CD4-positive, alpha-beta memory T cell (primary cell): ENCODE measurements at regions not wholly inside any gene's neighbourhood (a gene's known extent, or its start where the extent isn't known, plus 50 kb on each side); places are given as distances from the start of the nearest gene placed in this dataset.

ENCODE experiments used
- CTCF ChIA-PET: fragments of 350-600 bp; sonication (Branson Sonifier 250); formaldehyde crosslinking; loops from one replicate; lab custom pipeline; 2021; ENCODE audit warnings: inconsistent platforms; ENCODE audit not compliant: partially characterized antibody; lab: Charles Lee
- POLR2A ChIA-PET: fragments of 350-600 bp; sonication (Branson Sonifier 250); formaldehyde crosslinking; loops from one replicate; lab custom pipeline; 2021; ENCODE audit not compliant: partially characterized antibody; lab: Charles Lee
- DNase-seq, 5 donors: peaks; one replicate each; pipeline versions ENCODE4 v3.0.0 to v3.0.0-alpha.2; 2020 to 2022; ENCODE audit warnings: mixed read lengths in 1 of 5
- H3K27ac ChIP-seq: one replicate; pipeline ENCODE4 v1.7.0; 2013; ENCODE audit warnings: low read depth, low read length
- H3K27me3 ChIP-seq: 2 replicates; pipeline ENCODE4 v1.7.0; 2013; ENCODE audit warnings: mild to moderate bottlenecking, low read length, moderate library complexity; ENCODE audit not compliant: insufficient read depth
- H3K36me3 ChIP-seq: 2 replicates; pipeline ENCODE4 v1.7.0; 2013; ENCODE audit warnings: mild to moderate bottlenecking, low read length, moderate library complexity; ENCODE audit not compliant: insufficient read depth
- H3K4me1 ChIP-seq: 2 replicates; pipeline ENCODE4 v1.7.0; 2013; ENCODE audit warnings: mild to moderate bottlenecking, low read length, moderate library complexity; ENCODE audit not compliant: insufficient read depth
- H3K4me3 ChIP-seq, 2 donors: one replicate each; pipeline ENCODE4 v1.7.0; 2013; ENCODE audit warnings: low read length in 2 of 2, mild to moderate bottlenecking in 1 of 2
- H3K9me3 ChIP-seq, 2 donors: one replicate each; pipeline ENCODE4 v1.7.0; 2013; ENCODE audit warnings: low read length in 2 of 2, control low read depth in 1 of 2; ENCODE audit not compliant: control insufficient read depth in 1 of 2
- H3K27ac Mint-ChIP-seq, 7 donors: one replicate each; pipeline ENCODE4 v1.8.0; 2020 to 2021; ENCODE audit warnings: mixed read lengths in 7 of 7, mild to moderate bottlenecking in 6 of 7, inconsistent platforms in 3 of 7, moderate library complexity in 3 of 7
- H3K27me3 Mint-ChIP-seq, 2 donors: one replicate each; pipeline ENCODE4 v1.8.0; 2020 to 2021; ENCODE audit warnings: mixed read lengths in 2 of 2
- H3K36me3 Mint-ChIP-seq, 2 donors: one replicate each; pipeline ENCODE4 v1.8.0; 2020 to 2021; ENCODE audit warnings: mixed read lengths in 2 of 2, inconsistent platforms in 1 of 2, mild to moderate bottlenecking in 1 of 2
- H3K4me1 Mint-ChIP-seq, 4 donors: one replicate each; pipeline ENCODE4 v1.8.0; 2020 to 2021; ENCODE audit warnings: mixed read lengths in 4 of 4, mild to moderate bottlenecking in 1 of 4
- H3K4me3 Mint-ChIP-seq, 8 donors: one replicate each; pipeline ENCODE4 v1.8.0; 2020 to 2021; ENCODE audit warnings: mixed read lengths in 8 of 8, mild to moderate bottlenecking in 7 of 8, moderate library complexity in 6 of 8, inconsistent platforms in 3 of 8
- H3K9me3 Mint-ChIP-seq, 8 donors: one replicate each; pipeline ENCODE4 v1.8.0; 2020 to 2021; ENCODE audit warnings: mixed read lengths in 8 of 8, mild to moderate bottlenecking in 5 of 8, inconsistent platforms in 3 of 8, moderate library complexity in 1 of 8
- intact Hi-C: fragments of 100-400 bp; cut with micrococcal nuclease; formaldehyde crosslinking; loops from one replicate; pipeline ENCODE4 v1.15.1; 2023

DNA sequence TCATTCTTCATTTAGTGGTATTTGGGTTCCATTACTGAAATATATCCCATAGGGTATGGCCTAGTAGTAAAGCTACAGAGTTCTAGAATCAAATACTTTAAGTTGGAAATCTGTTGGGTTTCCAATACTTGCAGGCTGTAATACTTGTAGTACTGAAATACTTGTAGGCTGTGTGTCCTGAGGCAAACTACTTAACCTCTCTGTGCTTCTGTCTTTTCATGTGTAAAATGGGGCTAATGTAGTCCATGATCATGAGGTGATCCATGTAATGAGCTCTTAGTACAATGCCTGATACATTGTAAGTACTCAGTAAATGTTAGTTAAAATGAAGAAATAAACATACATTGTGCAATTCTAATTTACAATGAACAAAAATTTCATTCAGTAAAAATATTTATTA is 368.9 kb downstream of the CSNK1G3 start:
- no peaks in the 10 kb centered on the region for H3K4me1 ChIP-seq
- no peak for DNase-seq
- H3K36me3 ChIP-seq: no peaks in the 10 kb centered on the region
- no peaks in the 10 kb centered on the region for H3K4me1 Mint-ChIP-seq
- ChIA-PET POLR2A (no interaction called here), CTCF (no interaction called here)
- H3K27me3 Mint-ChIP-seq: no peaks in the 10 kb centered on the region
- no peaks in the 10 kb centered on the region for H3K36me3 Mint-ChIP-seq
- no peak overlapping the region for H3K27ac ChIP-seq
- intact Hi-C loops: no loop called here
- peaks cover 0 to 8% (median 0%) of the 10 kb centered on the region in 8 donors for H3K9me3 Mint-ChIP-seq
- H3K27me3 ChIP-seq: no peaks in the 10 kb centered on the region
- no peaks in the 10 kb centered on the region for H3K9me3 ChIP-seq
- H3K27ac Mint-ChIP-seq: no peak overlapping the region
- H3K4me3 ChIP-seq: no peak overlapping the region
- H3K4me3 Mint-ChIP-seq: no peak overlapping the region

GRCh38 chr5:123879071-123879470 is 367.1 kb downstream of the CSNK1G3 start:
- no peaks in the 10 kb centered on the region for H3K27me3 ChIP-seq
- Mint-ChIP-seq H3K36me3 (no peaks in the 10 kb centered on the region), H3K27me3 (no peaks in the 10 kb centered on the region), H3K4me1 (no peaks in the 10 kb centered on the region), H3K27ac (no peak overlapping the region), H3K4me3 (no peak overlapping the region), H3K9me3 (peaks cover 0 to 4% (median 0%) of the 10 kb centered on the region in 8 donors)
- ChIA-PET CTCF (no interaction called here), POLR2A (no interaction called here)
- DNase-seq: no peak
- H3K27ac ChIP-seq: no peak overlapping the region
- no peaks in the 10 kb centered on the region for H3K36me3 ChIP-seq
- intact Hi-C loops: no loop called here
- H3K4me3 ChIP-seq: no peak overlapping the region
- no peaks in the 10 kb centered on the region for H3K4me1 ChIP-seq
- H3K9me3 ChIP-seq: no peaks in the 10 kb centered on the region

GRCh38 chr5:123876276-123876790 is 364.4 kb downstream of the CSNK1G3 start:
- no peaks in the 10 kb centered on the region for H3K4me1 Mint-ChIP-seq
- POLR2A ChIA-PET: no interaction called here
- no peak overlapping the region for H3K4me3 ChIP-seq
- no peak overlapping the region for H3K27ac ChIP-seq
- no peaks in the 10 kb centered on the region for H3K36me3 Mint-ChIP-seq
- DNase-seq: no peak
- H3K27me3 ChIP-seq: no peaks in the 10 kb centered on the region
- H3K27ac Mint-ChIP-seq: no peak overlapping the region
- no peaks in the 10 kb centered on the region for H3K36me3 ChIP-seq
- H3K4me3 Mint-ChIP-seq: no peak overlapping the region
- no peaks in the 10 kb centered on the region for H3K27me3 Mint-ChIP-seq
- intact Hi-C loops: no loop called here
- H3K4me1 ChIP-seq: no peaks in the 10 kb centered on the region
- H3K9me3 Mint-ChIP-seq: peaks cover 0 to 3% (median 0%) of the 10 kb centered on the region in 8 donors
- CTCF ChIA-PET: no interaction called here
- H3K9me3 ChIP-seq: no peaks in the 10 kb centered on the region

GRCh38 chr5:123875561-123876275 is 363.7 kb downstream of the CSNK1G3 start:
- H3K4me3 Mint-ChIP-seq: no peak overlapping the region
- Histone ChIP-seq H3K27ac (no peak overlapping the region), H3K36me3 (no peaks in the 10 kb centered on the region), H3K27me3 (no peaks in the 10 kb centered on the region), H3K9me3 (no peaks in the 10 kb centered on the region), H3K4me1 (no peaks in the 10 kb centered on the region), H3K4me3 (no peak overlapping the region)
- ChIA-PET CTCF (no interaction called here), POLR2A (no interaction called here)
- peaks cover 0 to 5% (median 0%) of the 10 kb centered on the region in 8 donors for H3K9me3 Mint-ChIP-seq
- no peaks in the 10 kb centered on the region for H3K27me3 Mint-ChIP-seq
- H3K36me3 Mint-ChIP-seq: no peaks in the 10 kb centered on the region
- H3K4me1 Mint-ChIP-seq: no peaks in the 10 kb centered on the region
- intact Hi-C loops: no loop called here
- no peak overlapping the region for H3K27ac Mint-ChIP-seq
- DNase-seq: no peak

DNA sequence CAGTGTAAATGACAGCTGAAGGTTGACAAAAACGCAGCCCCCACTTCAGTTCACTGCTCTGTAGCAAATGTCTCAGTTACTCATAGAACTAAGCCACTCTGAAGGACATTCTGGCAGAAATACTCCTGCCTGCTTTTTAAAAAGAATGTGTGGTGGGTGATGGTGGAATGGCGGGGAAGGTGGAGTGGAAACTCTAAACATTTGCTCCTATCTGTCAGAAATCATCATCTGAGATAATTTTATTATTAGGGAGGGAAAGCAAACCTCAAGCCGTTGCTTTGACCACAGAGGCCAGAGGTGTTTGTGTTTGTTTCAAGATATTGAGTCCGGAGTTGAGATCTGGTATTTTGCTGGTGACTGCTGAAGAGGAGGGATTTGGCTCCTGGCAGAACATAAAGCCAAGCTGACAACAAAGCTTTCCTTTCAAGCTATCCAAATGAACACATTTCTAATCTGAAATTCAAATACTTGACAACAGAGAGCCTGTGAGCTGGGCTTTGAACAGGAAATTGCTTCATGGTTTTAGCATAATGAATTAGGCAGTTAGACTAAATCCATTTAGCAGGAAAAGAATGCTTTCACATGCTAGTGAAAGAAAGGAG is 362.7 kb downstream of the CSNK1G3 start:
- intact Hi-C loops: no loop called here
- DNase-seq: no peak
- Mint-ChIP-seq H3K4me3 (no peak overlapping the region), H3K27me3 (no peaks in the 10 kb centered on the region), H3K27ac (no peak overlapping the region), H3K4me1 (no peaks in the 10 kb centered on the region), H3K36me3 (no peaks in the 10 kb centered on the region), H3K9me3 (peaks cover 0 to 5% (median 2%) of the 10 kb centered on the region in 8 donors)
- Histone ChIP-seq H3K27me3 (no peaks in the 10 kb centered on the region), H3K36me3 (no peaks in the 10 kb centered on the region), H3K4me1 (no peaks in the 10 kb centered on the region), H3K27ac (no peak overlapping the region), H3K9me3 (no peaks in the 10 kb centered on the region), H3K4me3 (no peak overlapping the region)
- POLR2A ChIA-PET: no interaction called here
- CTCF ChIA-PET: no interaction called here

DNA sequence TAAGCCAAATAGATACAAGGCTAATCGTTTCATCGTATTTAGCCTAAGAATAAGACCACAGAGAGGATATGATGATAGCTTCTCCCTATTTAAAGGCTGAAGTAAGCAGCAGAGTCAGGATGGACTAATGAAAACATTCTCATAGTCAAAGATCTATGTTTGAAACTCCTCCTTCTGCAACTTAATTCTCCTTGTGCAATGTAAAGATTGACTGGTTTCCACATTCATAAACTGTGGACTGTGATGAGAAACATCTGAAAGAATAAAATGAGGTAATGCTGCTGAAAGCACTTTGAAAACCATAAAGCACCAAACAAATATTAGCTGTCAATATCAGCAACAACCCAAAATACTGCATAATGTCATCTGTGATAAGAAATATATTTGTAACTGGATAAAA is 361.9 kb downstream of the CSNK1G3 start:
- DNase-seq: no peak
- H3K4me1 ChIP-seq: no peaks in the 10 kb centered on the region
- no peak overlapping the region for H3K4me3 ChIP-seq
- Mint-ChIP-seq H3K36me3 (no peaks in the 10 kb centered on the region), H3K27me3 (no peaks in the 10 kb centered on the region), H3K4me1 (no peaks in the 10 kb centered on the region), H3K4me3 (no peak overlapping the region), H3K9me3 (peaks cover 0 to 5% (median 2%) of the 10 kb centered on the region in 8 donors), H3K27ac (no peak overlapping the region)
- ChIA-PET CTCF (no interaction called here), POLR2A (no interaction called here)
- intact Hi-C loops: no loop called here
- H3K36me3 ChIP-seq: no peaks in the 10 kb centered on the region
- H3K9me3 ChIP-seq: no peaks in the 10 kb centered on the region
- no peaks in the 10 kb centered on the region for H3K27me3 ChIP-seq
- H3K27ac ChIP-seq: no peak overlapping the region

- DNase-seq: no peak
- peaks cover 0 to 10% (median 3%) of the 10 kb centered on the region in 8 donors for H3K9me3 Mint-ChIP-seq
- no peak overlapping the region for H3K4me3 Mint-ChIP-seq
- no peaks in the 10 kb centered on the region for H3K4me1 Mint-ChIP-seq
- Histone ChIP-seq H3K27me3 (no peaks in the 10 kb centered on the region), H3K9me3 (no peaks in the 10 kb centered on the region), H3K36me3 (no peaks in the 10 kb centered on the region), H3K4me1 (no peaks in the 10 kb centered on the region), H3K27ac (no peak overlapping the region), H3K4me3 (no peak overlapping the region)
- no peaks in the 10 kb centered on the region for H3K27me3 Mint-ChIP-seq
- ChIA-PET POLR2A (no interaction called here), CTCF (no interaction called here)
- H3K27ac Mint-ChIP-seq: no peak overlapping the region
- H3K36me3 Mint-ChIP-seq: no peaks in the 10 kb centered on the region
- intact Hi-C loops: no loop called here
Observed at GRCh38 chr5:123871373-123871772, 359.4 kb downstream of the CSNK1G3 start.
